ENCODE measurements at regions not wholly inside any gene's neighbourhood (a gene's known extent, or its start where the extent isn't known, plus 50 kb on each side); places are given as distances from the start of the nearest gene placed in this dataset.
"Not testable (repeated sequence)": the region's sequence is repeated elsewhere in the genome, so short reads cannot be mapped to it uniquely, and the experiment has no call there.

DNA sequence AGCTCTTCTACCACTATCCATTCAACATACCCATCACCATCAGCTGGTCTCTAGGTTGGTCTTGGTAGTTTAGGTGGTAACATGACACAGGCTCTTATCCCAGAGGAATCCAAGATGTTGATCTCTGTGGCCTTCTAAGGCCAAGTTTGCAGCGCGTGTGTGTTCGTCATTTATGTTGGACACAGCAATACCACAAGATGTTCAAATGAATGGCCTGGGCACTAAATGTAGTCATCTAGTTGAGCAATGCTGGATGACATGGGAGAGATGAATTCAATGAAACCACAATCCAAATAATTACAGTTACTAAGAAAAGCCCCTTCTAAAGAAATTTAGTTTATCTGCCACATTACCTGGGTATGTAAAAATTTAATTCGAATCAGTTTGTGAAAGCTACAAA, 292.4 kb downstream of the MRPS30 start:
- no CpG with 5 or more reads among the region's 4 CpGs for WGBS (ENCODE audit: insufficient coverage, insufficient read length)
- no peak for DNase-seq (ENCODE audit: low read depth, low spot score)
- H3K27ac ChIP-seq (ENCODE audit: low read length), result no peak overlapping the region

DNA sequence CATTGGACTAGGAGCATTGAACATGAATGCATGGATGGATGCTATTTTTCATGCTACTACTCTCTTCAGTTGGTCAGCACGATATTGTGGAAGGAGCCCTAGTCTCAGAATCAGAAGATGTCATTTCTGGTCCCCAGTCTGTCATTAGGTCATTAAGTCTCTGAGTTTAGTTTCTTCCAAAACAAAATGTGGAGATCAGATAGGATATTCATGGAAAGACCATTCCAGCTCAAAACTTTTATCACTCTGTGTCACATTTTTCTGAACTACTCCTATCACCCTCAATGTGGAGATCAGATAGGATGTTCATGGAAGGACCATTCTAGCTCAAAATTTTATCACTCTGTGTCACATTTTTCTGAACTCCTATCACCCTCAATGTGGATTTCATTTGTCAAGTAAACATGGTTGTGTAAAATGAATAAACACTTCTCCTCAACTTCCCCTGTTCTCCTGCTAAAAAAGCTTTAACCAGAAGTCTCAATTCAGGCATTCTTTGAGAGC, 296.8 kb downstream of the MRPS30 start:
- no peak for DNase-seq (ENCODE audit: low read depth, low spot score)
- Histone ChIP-seq H3K27me3 (ENCODE audit: control insufficient read depth, insufficient read depth, low read length) (no peaks in the 10 kb centered on the region), H3K36me3 (ENCODE audit: control insufficient read depth, insufficient read depth, low read length) (no peaks in the 10 kb centered on the region), H3K27ac (ENCODE audit: low read length) (no peak overlapping the region), H3K9me3 (ENCODE audit: control insufficient read depth, insufficient read depth, low read length) (no peaks in the 10 kb centered on the region), H3K4me3 (ENCODE audit: low read length) (no peak overlapping the region), H3K4me1 (ENCODE audit: control insufficient read depth, insufficient read depth, low read length) (peaks cover 2% of the 10 kb centered on the region; the same call in 1 of the 2 replicates)
- WGBS (ENCODE audit: insufficient coverage, insufficient read length), result no CpG with 5 or more reads among the region's 1 CpG

More for the DNA sequence above, 292.4 kb downstream of the MRPS30 start:
- H3K36me3 ChIP-seq (ENCODE audit: control insufficient read depth, insufficient read depth, low read length), result no peaks in the 10 kb centered on the region
- H3K4me3 ChIP-seq (ENCODE audit: low read length), result no peak overlapping the region
- H3K4me1 ChIP-seq (ENCODE audit: control insufficient read depth, insufficient read depth, low read length), result no peaks in the 10 kb centered on the region
- no peaks in the 10 kb centered on the region for H3K27me3 ChIP-seq (ENCODE audit: control insufficient read depth, insufficient read depth, low read length)
- H3K9me3 ChIP-seq (ENCODE audit: control insufficient read depth, insufficient read depth, low read length), result no peaks in the 10 kb centered on the region

DNA sequence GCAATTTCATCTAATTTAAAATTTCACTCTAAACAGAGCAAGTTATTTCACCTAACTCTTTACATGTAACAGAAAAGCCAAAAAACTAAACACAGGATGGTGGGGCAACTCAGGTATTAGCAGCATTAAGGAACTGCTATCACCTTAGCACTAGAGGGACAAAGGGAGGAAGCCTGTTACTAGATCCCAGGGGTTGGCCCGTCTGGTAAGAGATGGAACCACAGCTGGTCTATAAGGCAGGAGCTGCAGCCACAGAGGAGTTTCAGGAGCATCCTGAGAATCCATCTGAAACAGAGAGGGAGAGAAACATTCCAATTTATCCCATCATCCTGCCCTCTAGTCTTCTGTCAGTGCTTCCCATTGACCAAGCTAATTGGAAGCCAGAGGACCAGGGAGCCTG, 300.3 kb downstream of the MRPS30 start:
- Histone ChIP-seq H3K9me3 (ENCODE audit: control insufficient read depth, insufficient read depth, low read length) (no peaks in the 10 kb centered on the region), H3K36me3 (ENCODE audit: control insufficient read depth, insufficient read depth, low read length) (no peaks in the 10 kb centered on the region), H3K4me3 (ENCODE audit: low read length) (no peak overlapping the region), H3K4me1 (ENCODE audit: control insufficient read depth, insufficient read depth, low read length) (peaks cover 3% of the 10 kb centered on the region; the same call in 1 of the 2 replicates), H3K27ac (ENCODE audit: low read length) (no peak overlapping the region), H3K27me3 (ENCODE audit: control insufficient read depth, insufficient read depth, low read length) (no peaks in the 10 kb centered on the region)
- WGBS (ENCODE audit: insufficient coverage, insufficient read length), result no CpG with 5 or more reads among the region's 1 CpG
- no peak for DNase-seq (ENCODE audit: low read depth, low spot score)

DNA sequence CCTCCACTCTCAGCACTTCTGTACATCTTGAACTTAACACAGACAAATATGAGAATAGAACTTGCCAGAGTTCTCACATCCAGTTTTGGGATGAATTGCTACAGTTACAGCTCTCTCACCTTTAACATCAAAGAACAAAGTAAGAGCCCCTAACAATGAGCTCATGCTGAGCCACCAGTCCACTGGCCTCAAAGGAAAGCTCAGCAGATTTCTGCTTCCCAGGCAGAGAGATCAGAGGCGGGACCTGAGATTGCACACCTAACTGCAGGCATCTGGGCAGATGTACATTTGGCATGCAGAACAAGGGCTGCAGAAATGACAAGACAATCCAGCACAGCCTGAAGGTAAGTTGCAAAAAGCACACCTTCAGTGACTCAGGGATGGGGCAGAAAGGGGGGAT, 300.9 kb downstream of the MRPS30 start:
- DNase-seq (ENCODE audit: low read depth, low spot score), result no peak
- H3K4me1 ChIP-seq (ENCODE audit: control insufficient read depth, insufficient read depth, low read length), result peaks cover 3% of the 10 kb centered on the region; the same call in 1 of the 2 replicates
- no peaks in the 10 kb centered on the region for H3K36me3 ChIP-seq (ENCODE audit: control insufficient read depth, insufficient read depth, low read length)
- no peak overlapping the region for H3K4me3 ChIP-seq (ENCODE audit: low read length)
- H3K27ac ChIP-seq (ENCODE audit: low read length), result no peak overlapping the region
- H3K9me3 ChIP-seq (ENCODE audit: control insufficient read depth, insufficient read depth, low read length), result no peaks in the 10 kb centered on the region; the same call in 1 of the 2 replicates
- WGBS (ENCODE audit: insufficient coverage, insufficient read length), result no CpG with 5 or more reads among the region's 1 CpG
- no peaks in the 10 kb centered on the region for H3K27me3 ChIP-seq (ENCODE audit: control insufficient read depth, insufficient read depth, low read length)

DNA sequence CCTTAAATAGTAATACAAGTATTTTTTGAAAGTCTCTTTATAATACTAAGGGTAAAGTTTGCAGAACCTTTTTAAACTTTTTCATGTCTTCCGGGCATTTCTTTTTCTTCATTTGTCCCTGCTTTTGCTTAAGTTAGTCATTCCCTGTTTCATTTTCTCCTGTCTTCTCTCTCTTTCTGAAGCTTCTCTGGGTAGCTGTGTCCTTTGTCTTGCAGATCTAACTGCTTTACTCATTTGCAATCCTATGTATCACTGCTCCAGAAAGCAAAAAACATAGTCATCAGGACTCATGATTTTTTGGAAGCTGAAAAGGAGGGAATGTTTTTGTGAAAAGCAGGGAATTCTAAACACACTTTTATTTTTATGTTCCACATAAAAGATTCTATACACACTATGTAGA, 301.7 kb downstream of the MRPS30 start:
- DNase-seq (ENCODE audit: low read depth, low spot score), result no peak
- H3K9me3 ChIP-seq (ENCODE audit: control insufficient read depth, insufficient read depth, low read length), result no peaks in the 10 kb centered on the region; the same call in 1 of the 2 replicates
- WGBS (ENCODE audit: insufficient coverage, insufficient read length), result no CpG with 5 or more reads among the region's 1 CpG
- peaks cover 3% of the 10 kb centered on the region; the same call in 1 of the 2 replicates for H3K4me1 ChIP-seq (ENCODE audit: control insufficient read depth, insufficient read depth, low read length)
- no peaks in the 10 kb centered on the region for H3K36me3 ChIP-seq (ENCODE audit: control insufficient read depth, insufficient read depth, low read length)
- no peak overlapping the region for H3K27ac ChIP-seq (ENCODE audit: low read length)
- no peak overlapping the region for H3K4me3 ChIP-seq (ENCODE audit: low read length)
- no peaks in the 10 kb centered on the region for H3K27me3 ChIP-seq (ENCODE audit: control insufficient read depth, insufficient read depth, low read length)

DNA sequence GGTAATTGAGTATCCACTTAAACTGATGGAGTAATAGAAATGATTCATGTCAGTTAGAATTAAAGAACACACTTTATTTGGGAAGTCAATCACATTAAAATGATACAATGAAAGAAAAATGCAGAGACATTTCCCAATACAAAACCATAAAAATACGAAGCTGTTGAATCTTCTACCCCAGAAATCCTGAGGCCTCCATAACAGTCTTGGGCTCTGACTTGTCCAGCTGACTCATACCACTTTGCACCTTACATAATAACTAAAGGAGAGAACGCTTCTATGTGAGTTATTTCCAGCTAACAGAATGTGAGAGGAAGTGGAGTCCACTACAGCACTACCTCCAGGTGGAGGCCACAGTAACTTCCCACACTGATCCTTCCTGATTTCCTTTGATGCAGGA, 305.0 kb downstream of the MRPS30 start:
- WGBS (ENCODE audit: insufficient coverage, insufficient read length), result no CpG with 5 or more reads among the region's 2 CpGs

DNA sequence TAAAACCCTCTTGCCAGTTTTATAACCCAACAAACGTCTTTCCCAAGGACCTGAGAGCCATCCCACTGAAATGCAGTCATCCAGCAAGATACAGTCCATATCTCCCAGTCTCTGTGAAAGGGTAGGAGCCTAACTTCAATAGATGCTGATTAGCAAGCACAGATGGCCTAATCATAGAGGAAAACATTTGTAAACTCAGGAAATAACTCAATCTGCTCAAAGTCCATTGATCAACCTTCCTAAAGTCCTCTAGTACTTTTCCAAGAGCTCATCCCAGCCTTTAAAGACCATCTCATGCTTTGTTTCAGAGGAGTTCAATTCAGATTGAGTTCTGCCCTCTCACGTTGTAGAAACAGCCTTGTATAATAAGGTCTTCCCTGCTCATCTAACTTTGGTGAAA, 324.2 kb downstream of the MRPS30 start:
- Histone ChIP-seq H3K9me3 (ENCODE audit: control insufficient read depth, insufficient read depth, low read length) (no peaks in the 10 kb centered on the region), H3K27me3 (ENCODE audit: control insufficient read depth, insufficient read depth, low read length) (no peaks in the 10 kb centered on the region), H3K4me3 (ENCODE audit: low read length) (no peak overlapping the region), H3K4me1 (ENCODE audit: control insufficient read depth, insufficient read depth, low read length) (no peaks in the 10 kb centered on the region), H3K36me3 (ENCODE audit: control insufficient read depth, insufficient read depth, low read length) (no peaks in the 10 kb centered on the region), H3K27ac (ENCODE audit: low read length) (no peak overlapping the region)
- WGBS (ENCODE audit: insufficient coverage, insufficient read length), result no CpG with 5 or more reads among the region's 2 CpGs
- no peak for DNase-seq (ENCODE audit: low read depth, low spot score)

More for the DNA sequence above, 305.0 kb downstream of the MRPS30 start:
- no peak overlapping the region for H3K4me3 ChIP-seq (ENCODE audit: low read length)
- peaks cover 4% of the 10 kb centered on the region for H3K9me3 ChIP-seq (ENCODE audit: control insufficient read depth, insufficient read depth, low read length)
- H3K4me1 ChIP-seq (ENCODE audit: control insufficient read depth, insufficient read depth, low read length), result peaks cover 3% of the 10 kb centered on the region; the same call in 1 of the 2 replicates
- DNase-seq (ENCODE audit: low read depth, low spot score), result no peak
- H3K27ac ChIP-seq (ENCODE audit: low read length), result no peak overlapping the region
- no peaks in the 10 kb centered on the region for H3K27me3 ChIP-seq (ENCODE audit: control insufficient read depth, insufficient read depth, low read length)
- peaks cover 4% of the 10 kb centered on the region; the same call in 1 of the 2 replicates for H3K36me3 ChIP-seq (ENCODE audit: control insufficient read depth, insufficient read depth, low read length)

DNA sequence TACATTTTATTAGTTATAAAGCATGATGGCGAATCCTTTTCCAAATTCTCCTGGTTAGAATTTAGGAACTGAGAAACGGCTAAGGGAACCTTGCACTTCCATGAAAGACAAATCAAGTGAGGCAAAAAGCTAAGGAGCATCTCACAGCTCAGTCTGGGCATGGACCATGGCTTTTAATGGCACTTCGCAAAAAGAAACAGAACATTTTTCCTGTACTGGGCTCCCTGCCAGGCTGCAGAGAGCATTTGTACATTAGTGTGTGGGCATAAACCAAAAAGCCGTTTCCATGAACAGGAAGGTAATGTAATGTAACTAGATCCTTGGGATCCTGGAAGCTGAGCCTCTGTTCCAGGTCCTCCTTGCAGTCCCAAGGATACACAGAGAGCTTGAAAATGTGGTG, 354.2 kb downstream of the MRPS30 start:
- Histone ChIP-seq H3K4me3 (ENCODE audit: low read length) (no peak overlapping the region), H3K27me3 (ENCODE audit: control insufficient read depth, insufficient read depth, low read length) (no peaks in the 10 kb centered on the region), H3K4me1 (ENCODE audit: control insufficient read depth, insufficient read depth, low read length) (no peaks in the 10 kb centered on the region), H3K27ac (ENCODE audit: low read length) (no peak overlapping the region), H3K9me3 (ENCODE audit: control insufficient read depth, insufficient read depth, low read length) (no peaks in the 10 kb centered on the region), H3K36me3 (ENCODE audit: control insufficient read depth, insufficient read depth, low read length) (no peaks in the 10 kb centered on the region)
- WGBS (ENCODE audit: insufficient coverage, insufficient read length), result no CpG with 5 or more reads among the region's 4 CpGs
- no peak for DNase-seq (ENCODE audit: low read depth, low spot score)

DNA sequence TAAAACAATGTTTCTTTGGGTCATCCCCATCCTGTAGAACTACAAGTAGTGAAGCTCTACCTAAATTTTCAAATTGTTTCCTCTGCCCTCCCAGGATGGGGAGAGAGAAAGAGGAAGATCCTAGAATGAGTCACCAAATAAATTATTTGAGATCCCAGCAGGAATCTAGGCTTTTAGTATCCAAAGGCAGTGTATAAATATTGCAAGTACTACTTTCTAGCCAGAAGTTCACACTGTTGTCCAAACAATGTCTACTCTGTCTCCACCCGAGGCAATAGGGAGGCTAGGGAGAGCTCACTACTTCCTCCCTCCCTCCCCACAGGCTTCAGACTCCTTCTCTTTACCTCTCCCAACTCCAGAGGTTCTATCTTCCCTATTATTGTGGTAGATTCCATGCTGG, 362.8 kb downstream of the MRPS30 start:
- no peak for DNase-seq (ENCODE audit: low read depth, low spot score)
- no CpG with 5 or more reads among the region's 1 CpG for WGBS (ENCODE audit: insufficient coverage, insufficient read length)

DNA sequence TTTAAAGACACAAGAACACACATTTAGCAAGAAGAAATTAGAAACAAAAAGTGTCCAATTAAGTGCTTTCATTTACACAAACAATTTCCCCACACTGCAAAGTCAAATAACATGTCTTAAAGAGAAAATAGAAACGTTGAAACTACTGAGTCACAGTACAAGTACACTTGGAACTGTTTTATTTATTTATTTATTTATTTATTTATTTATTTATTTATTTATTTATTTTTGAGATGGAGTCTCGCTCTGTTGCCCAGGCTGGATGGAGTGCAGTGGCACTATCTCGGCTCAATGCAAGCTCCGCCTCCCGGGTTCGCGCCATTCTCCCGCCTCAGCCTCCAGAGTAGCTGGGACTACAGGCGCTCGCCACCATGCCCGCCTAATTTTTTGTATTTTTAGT, 363.9 kb downstream of the MRPS30 start:
- H3K4me1 ChIP-seq (ENCODE audit: control insufficient read depth, insufficient read depth, low read length); H3K27me3 ChIP-seq (ENCODE audit: control insufficient read depth, insufficient read depth, low read length); H3K27ac ChIP-seq (ENCODE audit: low read length); H3K36me3 ChIP-seq (ENCODE audit: control insufficient read depth, insufficient read depth, low read length); H3K4me3 ChIP-seq (ENCODE audit: low read length); DNase-seq (ENCODE audit: low read depth, low spot score); H3K9me3 ChIP-seq (ENCODE audit: control insufficient read depth, insufficient read depth, low read length): not testable (repeated sequence)
- no CpG with 5 or more reads among the region's 11 CpGs for WGBS (ENCODE audit: insufficient coverage, insufficient read length)

More for the DNA sequence above, 362.8 kb downstream of the MRPS30 start:
- Histone ChIP-seq H3K9me3 (ENCODE audit: control insufficient read depth, insufficient read depth, low read length) (no peaks in the 10 kb centered on the region), H3K4me1 (ENCODE audit: control insufficient read depth, insufficient read depth, low read length) (no peaks in the 10 kb centered on the region), H3K27ac (ENCODE audit: low read length) (no peak overlapping the region), H3K27me3 (ENCODE audit: control insufficient read depth, insufficient read depth, low read length) (no peaks in the 10 kb centered on the region), H3K4me3 (ENCODE audit: low read length) (no peak overlapping the region), H3K36me3 (ENCODE audit: control insufficient read depth, insufficient read depth, low read length) (no peaks in the 10 kb centered on the region)

DNA sequence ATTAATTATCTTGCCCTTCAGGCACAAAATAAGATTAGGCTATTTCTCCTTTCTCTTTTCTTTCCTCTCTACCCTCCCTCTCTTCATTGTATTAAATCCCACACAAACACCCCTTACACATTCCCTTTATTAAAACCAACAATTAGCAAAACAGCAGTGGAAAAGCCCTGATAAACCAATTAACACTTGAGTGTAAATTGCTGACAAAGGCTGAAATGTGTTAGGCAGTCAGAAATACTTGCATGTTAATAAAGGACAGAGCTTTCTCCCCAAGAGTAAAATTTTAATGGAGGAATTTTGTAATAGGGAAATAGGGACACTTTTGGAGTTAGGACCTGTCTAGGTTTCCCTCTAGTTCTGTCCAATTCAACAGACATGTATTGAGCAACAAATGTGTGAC, 370.9 kb downstream of the MRPS30 start:
- H3K4me1 ChIP-seq (ENCODE audit: control insufficient read depth, insufficient read depth, low read length), result no peaks in the 10 kb centered on the region
- no peaks in the 10 kb centered on the region for H3K36me3 ChIP-seq (ENCODE audit: control insufficient read depth, insufficient read depth, low read length)
- no peak for DNase-seq (ENCODE audit: low read depth, low spot score)
- no peaks in the 10 kb centered on the region for H3K9me3 ChIP-seq (ENCODE audit: control insufficient read depth, insufficient read depth, low read length)
- H3K27ac ChIP-seq (ENCODE audit: low read length), result no peak overlapping the region
- no peak overlapping the region for H3K4me3 ChIP-seq (ENCODE audit: low read length)
- no peaks in the 10 kb centered on the region for H3K27me3 ChIP-seq (ENCODE audit: control insufficient read depth, insufficient read depth, low read length)
